ELR (cell line): ENCODE measurements at regions not wholly inside any gene's neighbourhood (a gene's known extent, or its start where the extent isn't known, plus 50 kb on each side); places are given as distances from the start of the nearest gene placed in this dataset.
"Not testable (repeated sequence)": the region's sequence is repeated elsewhere in the genome, so short reads cannot be mapped to it uniquely, and the experiment has no call there.

ENCODE experiments used
- DNase-seq: peaks from one replicate; pipeline ENCODE4 v3.0.0-alpha.2; 2015; ENCODE audit warnings: low read depth

DNA sequence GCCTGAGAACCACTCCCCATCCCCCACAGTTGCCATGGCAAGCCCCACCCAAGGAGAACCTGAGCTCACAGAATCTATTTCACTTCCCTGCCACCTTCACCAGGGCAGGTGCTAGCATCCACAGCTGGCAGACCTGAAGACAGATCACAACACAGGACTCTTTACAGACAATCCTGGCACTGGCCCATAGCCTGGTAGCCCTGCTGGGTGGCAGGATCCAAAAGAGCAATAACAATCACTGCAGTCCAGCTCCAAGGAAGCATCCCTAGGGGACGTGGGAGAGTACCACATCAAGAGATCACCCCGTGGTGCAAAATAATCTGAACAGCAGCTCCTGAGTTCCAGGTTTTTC, 463.2 kb upstream of the PIK3R1 start:
- no peak for DNase-seq

DNA sequence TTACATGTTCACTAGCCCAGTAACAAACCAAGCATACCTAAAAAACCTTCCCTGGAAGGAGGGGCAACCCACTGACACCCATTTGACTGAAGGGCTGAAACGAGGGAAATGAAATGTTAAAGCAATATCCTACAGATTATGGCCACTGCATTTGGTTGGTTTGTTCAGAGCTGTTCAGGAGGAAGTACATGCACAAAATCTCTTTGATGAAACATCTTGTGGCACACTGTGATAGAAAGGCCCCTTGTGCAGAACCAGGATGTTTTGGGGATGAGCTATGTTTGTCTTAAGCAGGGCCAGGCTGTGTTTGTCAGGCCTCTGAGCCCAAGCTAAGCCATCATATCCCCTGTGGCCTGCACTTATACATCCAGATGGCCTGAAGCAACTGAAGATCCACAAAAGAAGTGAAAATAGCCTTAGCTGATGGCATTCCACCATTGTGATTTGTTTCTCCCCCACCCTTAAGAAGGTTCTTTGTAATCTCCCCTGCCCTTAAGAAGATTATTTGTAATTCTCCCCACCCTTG, 467.3 kb upstream of the PIK3R1 start:
- DNase-seq: no peak

DNA sequence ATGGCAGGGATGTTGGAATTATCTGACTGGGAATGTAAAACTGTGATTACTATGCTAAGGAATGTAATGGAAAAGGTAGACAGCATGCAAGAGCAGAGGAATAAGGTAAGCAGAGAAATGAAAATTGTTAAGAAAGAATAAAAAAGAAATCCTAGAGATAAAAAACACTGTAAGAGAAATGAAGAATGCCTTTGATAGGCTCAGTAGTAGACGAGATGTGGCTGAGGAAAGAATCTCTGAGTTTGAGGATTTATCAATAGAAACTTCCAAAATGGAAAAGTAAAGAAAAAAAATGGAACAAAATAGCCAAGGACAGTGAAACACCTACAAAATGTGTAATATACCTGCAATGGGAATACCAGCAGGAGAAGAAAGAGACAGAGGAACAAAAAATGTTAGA, 468.5 kb upstream of the PIK3R1 start:
- DNase-seq: no peak

DNA sequence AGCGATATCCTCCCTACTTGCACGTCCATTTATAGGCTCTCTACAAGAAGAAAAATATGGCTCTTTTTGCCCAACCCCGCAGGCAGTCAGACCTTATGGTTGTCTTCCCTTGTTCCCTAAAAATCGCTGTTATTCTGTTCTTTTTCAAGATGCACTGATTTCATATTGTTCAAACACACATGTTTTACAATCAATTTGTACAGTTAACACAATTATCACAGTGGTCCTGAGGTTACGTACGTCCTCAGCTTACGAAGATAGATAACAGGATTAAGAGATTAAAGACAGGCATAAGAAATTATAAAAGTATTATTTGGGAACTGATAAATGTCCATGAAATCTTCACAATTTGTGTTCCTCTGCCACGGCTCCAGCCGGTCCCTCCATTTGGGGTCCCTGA, 468.9 kb upstream of the PIK3R1 start:
- not testable (repeated sequence) for DNase-seq

DNA sequence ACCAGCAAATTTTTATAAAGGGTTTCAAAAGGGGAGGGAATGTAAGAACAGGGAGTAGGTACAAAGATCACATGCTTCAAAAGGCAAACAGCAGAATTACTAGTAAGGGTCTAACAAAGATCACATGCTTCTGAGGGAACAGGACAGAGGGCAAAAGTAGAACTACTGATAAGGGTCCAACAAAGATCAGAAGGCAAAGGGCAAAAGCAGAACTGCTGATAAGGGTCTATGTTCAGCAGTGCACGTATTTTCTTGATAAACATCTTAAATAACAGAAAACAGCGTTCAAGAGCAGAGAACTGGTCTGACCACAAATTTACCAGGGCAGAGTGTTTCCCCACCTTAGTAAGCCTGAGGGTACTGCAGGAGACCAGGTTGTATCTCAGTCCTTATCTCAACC, 469.5 kb upstream of the PIK3R1 start:
- DNase-seq: no peak

DNA sequence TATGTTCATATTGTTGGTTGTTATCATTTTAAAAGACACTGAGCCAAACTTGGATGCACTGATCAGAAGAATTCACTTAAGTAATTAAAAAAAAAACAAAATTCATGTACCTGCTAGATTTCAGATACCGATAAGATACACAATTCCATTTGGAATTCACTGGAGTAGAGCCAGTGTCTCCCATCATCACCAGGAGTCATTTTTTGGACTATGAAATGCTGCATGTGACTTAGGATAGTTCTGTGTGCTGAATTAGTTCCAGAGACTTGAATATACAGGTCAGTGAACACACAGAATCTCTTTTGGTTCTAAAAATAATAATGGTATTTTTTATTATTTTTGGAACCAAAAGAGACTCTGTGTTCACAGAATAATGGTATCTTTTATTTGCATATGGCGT, 482.6 kb upstream of the PIK3R1 start:
- DNase-seq: no peak

DNA sequence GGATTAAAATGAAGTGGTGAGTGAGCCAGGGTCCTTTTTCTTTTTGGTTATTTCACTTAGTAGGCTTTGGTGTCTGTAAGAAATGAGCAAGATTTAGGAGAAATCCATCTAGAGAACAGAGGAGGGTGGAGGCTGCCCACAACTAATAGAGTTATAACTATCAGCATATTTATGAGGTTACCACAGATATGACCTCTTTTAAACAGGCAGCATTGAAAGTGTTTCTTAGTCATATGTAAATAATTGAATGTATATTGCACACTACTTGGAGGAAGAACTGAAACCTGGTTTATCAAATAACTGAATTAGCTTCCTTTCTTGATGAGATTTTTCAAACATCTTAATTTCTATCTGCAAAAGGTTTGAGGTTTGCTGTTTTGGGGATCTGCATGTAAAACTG, 483.1 kb upstream of the PIK3R1 start:
- DNase-seq: no peak

DNA sequence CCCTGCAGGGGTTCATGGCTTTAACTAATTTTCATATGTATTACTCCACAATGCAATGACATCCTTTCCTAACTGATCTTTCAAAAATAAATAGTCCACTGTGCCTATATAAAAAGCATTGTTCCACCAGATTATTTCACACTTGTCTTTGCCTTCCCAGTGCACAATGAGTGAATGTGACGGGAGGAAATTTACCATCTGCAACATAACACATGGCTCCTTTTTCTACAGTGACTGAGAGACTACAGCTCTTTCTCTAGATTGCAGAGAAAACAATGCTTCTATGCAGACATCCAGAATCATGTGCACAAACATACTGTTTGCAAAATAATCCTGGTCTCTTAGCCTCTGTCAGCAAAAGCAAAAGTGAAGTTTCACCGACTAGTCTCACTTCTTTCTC, 483.7 kb upstream of the PIK3R1 start:
- no peak for DNase-seq

DNA sequence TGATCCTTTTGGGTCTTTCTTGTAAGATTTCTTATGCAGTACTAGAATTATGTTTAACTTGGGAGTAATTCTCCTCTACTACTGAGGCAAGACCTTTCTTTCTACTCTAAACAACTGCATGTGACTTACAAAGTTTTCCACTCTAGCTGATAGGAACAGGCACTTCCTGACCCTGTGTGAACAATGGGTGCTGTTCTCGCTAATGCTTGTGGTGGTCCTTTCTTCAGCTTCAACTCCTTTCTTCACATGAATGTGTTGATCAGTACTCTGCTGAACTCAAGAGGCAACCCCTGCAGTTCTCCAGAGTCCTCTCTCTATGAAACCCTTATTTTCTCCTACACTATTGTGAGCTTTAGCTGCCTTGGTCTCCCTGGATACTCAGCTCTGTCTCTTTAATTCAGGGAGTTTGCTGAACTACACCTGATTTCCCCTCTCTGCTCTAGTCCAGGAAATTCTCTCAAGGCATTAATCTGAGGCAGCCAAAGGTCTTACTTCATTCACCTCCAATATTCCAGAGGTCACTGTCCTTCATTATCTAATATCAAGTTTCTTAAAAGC, 484.6 kb upstream of the PIK3R1 start:
- DNase-seq: no peak

DNA sequence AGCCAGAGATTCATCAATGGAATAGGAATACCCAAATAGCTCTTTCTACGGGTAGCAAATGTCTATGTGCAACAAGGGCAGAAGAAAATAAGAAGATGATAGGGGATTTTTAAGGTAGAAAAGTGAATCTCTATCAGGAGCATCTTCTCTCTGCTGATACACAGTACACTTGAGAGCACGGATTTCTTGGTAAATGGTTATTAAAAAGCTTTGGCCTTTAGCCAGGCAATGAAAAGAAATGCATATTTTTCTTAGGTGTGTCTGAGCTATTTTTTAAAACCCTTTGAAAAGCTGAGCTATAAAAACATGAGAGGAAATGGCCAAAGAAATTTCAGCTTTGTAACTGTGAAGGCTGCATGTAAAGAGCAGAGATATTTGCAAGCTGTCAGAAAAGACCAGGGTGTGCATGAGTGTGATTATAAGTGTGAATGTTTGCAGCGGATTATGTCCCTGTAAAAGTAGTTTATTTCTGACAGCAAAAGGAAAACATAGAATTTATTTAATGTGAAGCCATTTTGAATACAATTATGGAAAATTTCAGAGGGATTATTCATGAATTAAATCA, 487.1 kb upstream of the PIK3R1 start:
- no peak for DNase-seq

DNA sequence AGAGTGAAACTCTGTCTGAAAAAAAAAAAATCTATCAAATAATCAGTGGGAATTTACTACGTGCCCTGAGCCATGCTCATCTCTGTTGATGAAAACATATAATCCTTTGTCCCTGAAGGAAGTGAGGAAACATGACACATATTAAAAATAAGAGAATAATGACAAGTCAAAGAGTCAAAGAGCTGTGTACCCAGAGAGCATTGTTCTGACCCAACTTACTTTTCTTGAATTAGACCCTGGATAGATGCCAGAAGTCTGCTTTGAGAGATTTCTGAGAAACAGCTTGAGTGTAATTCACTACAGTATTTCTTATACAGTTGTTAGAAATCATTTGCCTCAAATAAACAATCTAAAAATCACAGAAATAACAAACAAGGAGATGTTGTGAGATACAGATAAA, 490.0 kb upstream of the PIK3R1 start:
- DNase-seq: no peak

DNA sequence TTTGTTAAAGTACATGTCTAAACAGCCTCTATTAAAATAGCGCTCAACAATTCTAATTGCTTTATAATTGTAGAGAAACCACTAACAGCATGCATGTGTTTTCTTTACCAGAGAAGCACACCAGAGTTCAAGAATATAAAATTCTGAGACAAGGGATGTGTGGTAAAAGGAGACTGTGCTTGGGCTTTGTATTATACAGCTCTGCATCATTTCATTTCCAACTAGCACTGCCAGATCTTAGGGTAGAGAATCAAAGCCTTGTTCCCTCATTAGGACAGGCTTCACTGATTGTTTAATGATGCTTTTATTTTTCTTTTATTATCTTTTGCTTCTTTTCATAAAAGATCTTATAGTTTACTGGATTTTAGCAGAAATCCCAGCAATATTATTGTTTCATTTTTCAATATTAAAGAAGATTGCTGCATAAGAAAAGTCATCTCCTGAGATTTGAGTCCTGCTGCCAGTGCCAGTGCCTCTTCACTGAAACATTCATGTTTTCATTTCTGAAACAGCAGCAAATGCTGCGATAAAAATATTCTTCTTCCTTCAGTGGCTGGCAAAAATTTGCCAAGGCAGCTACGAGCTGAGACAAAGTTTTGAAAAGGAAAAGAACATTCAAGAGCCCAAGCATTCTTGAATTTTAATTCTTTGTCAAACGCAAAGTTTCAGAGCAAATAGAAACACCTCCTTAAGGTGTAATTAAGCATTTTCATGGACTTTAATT, 491.0 kb upstream of the PIK3R1 start:
- DNase-seq: no peak

DNA sequence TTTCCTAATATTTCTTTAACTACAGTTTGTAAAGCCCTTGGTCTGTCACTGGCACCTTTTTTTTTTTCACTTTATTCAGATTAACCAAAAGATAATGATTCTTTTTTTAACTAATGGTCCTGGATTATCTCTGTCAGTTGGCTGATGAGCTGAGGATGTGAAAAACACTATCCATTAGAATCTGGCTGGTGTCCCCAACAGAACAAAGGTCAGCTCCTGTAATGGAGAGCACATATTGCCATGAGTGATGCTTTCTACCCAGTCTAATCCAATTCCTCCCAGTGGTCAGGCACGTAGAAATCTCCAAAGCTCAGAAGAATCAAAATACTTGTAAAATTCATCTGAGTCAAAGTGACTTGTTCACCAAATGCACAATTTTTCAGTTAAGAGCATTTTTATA, 491.7 kb upstream of the PIK3R1 start:
- DNase-seq: no peak

DNA sequence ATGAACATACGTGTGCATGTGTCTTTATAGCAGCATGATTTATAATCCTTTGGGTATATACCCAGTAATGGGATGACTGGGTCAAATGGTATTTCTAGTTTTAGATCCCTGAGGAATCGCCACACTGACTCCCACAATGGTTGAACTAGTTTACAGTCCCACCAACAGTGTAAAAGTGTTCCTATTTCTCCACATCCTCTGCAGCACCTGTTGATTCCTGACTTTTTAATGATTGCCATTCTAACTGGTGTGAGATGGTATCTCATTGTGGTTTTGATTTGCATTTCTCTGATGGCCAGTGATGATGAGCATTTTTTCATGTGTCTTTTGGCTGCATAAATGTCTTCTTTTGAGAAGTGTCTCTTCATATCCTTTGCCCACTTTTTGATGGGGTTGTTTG, 493.0 kb upstream of the PIK3R1 start:
- not testable (repeated sequence) for DNase-seq

DNA sequence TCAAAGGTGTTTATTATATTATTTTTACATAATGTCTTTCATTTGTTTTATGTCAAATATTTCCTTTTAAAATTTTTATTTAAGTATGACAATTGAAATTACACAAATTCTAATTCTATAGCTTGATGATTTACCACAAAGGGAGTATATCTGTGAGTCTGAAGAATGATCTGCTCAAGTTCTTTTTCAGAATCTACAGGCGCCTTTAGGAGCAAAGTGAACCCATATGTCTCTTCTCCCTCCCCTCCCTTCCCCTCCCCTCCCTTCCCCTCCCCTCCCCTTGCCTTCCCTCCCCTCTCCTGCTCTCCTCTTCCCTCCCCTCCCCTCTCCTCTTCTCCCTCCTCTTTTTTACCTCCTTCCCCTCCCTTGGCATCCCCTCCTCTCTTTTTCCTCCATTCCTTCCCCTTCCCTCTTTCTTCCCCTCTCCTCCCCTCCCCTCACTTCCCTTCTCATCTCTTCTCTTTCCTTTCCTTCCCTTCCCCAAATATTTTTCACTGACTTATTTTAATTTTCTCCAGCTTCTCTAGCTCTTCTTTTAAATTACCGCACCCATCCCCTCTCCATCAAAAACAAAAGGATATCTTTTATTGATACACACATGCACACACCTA, 495.3 kb upstream of the PIK3R1 start:
- no peak for DNase-seq

DNA sequence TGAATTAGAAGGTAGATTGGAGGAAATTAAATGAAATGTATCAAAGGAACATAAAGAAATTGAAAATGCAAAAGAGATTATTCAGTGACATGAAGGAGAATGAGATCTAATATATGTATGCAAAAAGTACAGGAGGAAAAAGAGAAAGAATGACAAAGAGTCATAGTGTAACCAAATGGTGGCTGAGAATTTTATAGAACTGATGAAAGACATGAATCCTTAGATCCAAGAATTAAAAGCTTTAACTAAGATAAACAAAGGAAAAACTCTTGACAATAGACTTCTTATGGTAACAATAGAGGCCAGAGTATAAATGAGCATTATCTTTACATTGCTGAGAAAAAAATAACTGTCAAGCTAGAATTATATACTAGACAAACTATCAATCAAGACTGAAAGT, 505.4 kb upstream of the CD180 start:
- no peak for DNase-seq

DNA sequence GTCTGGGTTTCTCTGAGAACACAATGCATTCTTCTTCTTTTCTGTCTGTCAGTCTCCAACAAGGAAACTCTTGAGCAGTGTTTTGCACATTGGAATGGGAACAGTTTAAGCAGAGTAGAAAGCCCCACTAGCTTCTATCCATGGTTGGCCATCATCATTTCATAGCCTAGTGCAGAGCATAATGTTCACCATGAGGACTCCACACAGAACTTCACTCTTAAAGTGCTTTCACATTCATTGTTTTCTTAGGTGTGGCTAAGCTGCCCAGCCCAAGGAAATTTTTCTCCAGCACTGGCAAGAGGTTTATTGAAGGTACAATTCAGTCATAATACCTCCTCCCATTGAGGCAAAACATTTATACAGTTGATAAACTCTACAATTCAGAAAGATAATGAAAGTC, 503.0 kb upstream of the CD180 start:
- no peak for DNase-seq

DNA sequence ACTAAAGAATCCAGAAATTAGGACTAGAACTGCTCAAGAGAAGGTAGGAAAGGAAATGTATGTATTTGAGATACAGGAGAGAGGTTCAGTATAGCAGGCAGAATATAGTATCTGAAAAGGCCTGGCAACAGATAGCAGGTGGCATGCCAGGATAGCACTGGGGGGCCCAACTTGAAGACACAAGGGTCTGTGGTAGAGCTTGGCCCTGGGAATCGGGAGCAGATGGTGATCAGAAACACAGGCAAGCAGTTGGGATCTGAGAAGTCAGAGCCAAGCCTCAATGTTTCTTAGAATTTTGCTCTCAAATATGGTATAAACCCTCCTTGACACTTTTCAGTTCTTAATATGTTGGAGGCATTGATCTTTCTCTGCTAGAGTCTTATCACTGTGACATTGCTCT, 499.8 kb upstream of the CD180 start:
- no peak for DNase-seq

DNA sequence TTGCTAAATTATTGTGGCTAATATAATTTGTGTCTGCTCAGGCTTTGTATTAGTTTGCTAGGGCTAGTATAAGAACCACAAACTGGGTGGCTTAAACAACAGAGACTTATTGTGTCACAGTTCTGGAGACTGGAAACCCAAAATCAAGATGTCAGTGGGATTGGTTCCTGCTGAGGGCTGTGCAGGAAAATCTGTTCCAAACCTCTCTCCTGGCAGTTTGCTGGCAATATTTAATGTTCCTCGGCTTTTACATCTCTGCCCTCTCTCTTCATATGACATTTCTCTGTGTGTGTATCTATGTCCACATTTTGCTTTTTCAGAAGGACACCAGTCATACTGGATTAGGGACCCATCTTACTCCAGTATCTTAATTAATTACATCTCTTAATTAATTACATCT, 498.8 kb upstream of the CD180 start:
- no peak for DNase-seq

DNA sequence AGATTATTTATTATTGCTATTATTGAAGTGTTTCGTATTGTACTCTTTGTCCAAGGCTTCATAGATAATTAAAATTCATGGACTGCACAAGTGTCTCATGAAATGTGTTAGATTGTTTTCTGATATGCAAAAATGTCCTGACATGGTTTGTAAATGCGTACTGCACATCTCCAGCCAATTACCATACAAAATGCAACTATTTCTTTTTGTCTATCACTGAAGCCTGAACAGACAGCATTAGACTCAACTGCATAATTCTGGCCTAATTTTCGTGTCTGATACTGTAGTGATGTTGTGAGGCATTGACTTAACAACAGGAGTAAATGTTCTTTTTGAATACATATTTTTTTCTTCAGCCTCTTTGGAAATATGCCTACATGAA, 498.2 kb upstream of the CD180 start:
- no peak for DNase-seq

DNA sequence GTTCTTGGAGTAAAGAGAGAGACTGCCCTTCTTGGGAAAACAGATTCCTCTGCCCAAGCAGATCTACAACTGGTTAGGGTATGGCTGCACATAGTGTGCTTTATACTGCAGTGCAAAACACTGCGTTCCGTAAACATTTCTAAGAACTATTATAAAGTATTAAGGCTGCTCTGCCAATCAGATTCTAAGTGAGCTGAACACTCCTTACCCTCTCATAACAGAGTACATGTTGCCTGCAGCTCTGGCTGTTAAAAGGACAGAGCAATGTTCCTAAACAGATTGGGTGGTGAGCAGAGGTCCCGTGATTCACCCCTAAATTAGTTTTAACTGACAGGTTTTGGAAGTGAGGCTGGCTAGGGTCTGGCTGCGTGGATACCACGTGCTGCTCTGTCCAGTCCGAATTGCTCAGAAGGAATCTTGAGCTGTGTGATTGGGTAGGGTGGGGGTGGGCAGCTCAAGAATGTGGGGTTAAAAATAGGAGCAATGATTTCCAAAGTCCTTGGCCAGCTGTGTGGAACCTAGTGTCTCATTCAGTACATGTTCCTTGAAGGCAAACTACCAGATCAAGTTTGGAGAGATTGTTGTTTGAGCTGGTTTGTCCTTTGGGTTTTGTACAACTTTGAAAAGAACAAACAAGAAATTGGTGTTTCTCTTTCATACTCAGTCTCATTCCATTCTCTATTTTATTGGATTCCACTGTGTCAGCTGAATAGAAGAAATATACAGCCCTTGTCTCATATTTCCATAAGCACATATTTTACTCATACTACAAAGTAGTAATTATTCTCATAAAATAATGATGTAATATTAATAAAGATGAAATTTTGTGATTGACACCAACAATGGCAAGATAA, 497.6 kb upstream of the CD180 start:
- DNase-seq: no peak

DNA sequence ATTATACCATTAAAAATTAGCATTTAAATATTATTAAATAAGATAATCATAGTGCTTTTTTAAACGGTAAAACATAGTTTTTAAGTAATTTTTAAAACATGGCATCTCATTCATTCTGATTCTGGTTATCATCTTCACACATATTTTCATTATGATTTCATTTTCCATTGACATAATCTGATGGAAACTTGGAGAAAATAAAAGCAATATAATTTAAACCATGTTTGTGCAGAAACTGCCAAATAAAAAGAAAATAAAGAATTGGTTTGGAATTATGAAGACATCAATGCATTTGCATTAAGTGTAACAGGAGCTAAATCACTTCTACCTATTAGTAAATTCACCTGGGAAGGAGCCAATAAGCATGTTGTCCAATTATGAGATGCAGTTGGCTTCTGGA, 490.1 kb upstream of the CD180 start:
- no peak for DNase-seq

DNA sequence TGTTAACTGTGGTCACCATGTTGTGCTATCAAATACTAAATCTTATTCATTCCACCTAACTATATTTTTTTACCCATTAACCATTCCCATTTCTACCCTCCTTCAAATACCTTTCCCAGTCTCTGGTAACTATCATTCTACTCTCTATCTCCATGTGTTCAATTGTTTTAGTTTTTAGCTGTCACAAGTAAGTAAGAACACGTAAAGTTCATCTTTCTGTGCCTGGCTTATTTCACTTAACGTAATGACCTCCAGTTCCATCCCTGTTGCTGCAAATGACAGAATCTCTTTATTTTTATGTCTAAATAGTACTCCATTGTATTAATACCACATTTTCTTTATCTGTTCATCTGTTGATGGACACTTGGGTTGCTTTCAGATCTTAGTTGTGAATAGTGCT, 485.1 kb upstream of the CD180 start:
- no peak for DNase-seq
